GM12878 (cell line): ENCODE measurements at regions not wholly inside any gene's neighbourhood (a gene's known extent, or its start where the extent isn't known, plus 50 kb on each side); places are given as distances from the start of the nearest gene placed in this dataset.

Experiments
- BCL11A ChIP-seq: IDR thresholded peaks from 2 replicates; pipeline ENCODE4 v1.6.1; 2011; ENCODE audit warnings: low read depth, low read length
- BHLHE40 ChIP-seq, 2 experiments: fragments of 450-650 bp in 1 of 2; IDR thresholded peaks; 2 replicates each; pipeline ENCODE4 v1.6.1; 2011 to 2017; ENCODE audit warnings: low read depth in 2 of 2, borderline replicate concordance in 1 of 2, improper control_type of control experiment in 1 of 2, low read length in 1 of 2, mild to moderate bottlenecking in 1 of 2
- EED ChIP-seq: sonication (generic); IDR thresholded peaks from 2 replicates; pipeline ENCODE4 v1.6.1; 2016; ENCODE audit warnings: antibody characterized with exemption, low read depth
- GATAD2B ChIP-seq: fragments of 450-650 bp; conservative IDR thresholded peaks from 2 replicates; pipeline ENCODE4 v1.6.1; 2017; ENCODE audit warnings: low read depth, mild to moderate bottlenecking, moderate library complexity
- HSF1 ChIP-seq: fragments of 150-350 bp; IDR thresholded peaks from 2 replicates; pipeline ENCODE4 v1.6.1; 2014; ENCODE audit warnings: mild to moderate bottlenecking, low read depth, low read length
- JUNB ChIP-seq: IDR thresholded peaks from 2 replicates; pipeline ENCODE4 v1.6.1; 2016; ENCODE audit warnings: antibody characterized with exemption, mild to moderate bottlenecking
- MEF2A ChIP-seq: IDR thresholded peaks from 2 replicates; pipeline ENCODE4 v1.6.1; 2011; ENCODE audit warnings: low read depth, mild to moderate bottlenecking, low read length, moderate library complexity; ENCODE audit not compliant: insufficient read depth
- MEF2B ChIP-seq: fragments of 450-650 bp; IDR thresholded peaks from 2 replicates; pipeline ENCODE4 v1.6.1; 2018; ENCODE audit warnings: mild to moderate bottlenecking, moderate library complexity; ENCODE audit not compliant: partially characterized antibody, poor library complexity, severe bottlenecking
- NFXL1 ChIP-seq: fragments of 450-650 bp; IDR thresholded peaks from 2 replicates; pipeline ENCODE4 v1.6.1; 2017; ENCODE audit warnings: antibody characterized with exemption, mild to moderate bottlenecking, borderline replicate concordance
- NFYB ChIP-seq: IDR thresholded peaks from 2 replicates; pipeline ENCODE4 v1.6.1; 2011; ENCODE audit warnings: low read depth, mild to moderate bottlenecking, low read length, improper control_type of control experiment, moderate library complexity; ENCODE audit not compliant: insufficient read depth
- NR2F1 ChIP-seq: fragments of 450-650 bp; conservative IDR thresholded peaks from 2 replicates; pipeline ENCODE4 v1.6.1; 2017; ENCODE audit warnings: mild to moderate bottlenecking
- RCOR1 ChIP-seq: conservative IDR thresholded peaks from 2 replicates; pipeline ENCODE4 v1.6.1; 2012; ENCODE audit warnings: low read depth, low read length, improper control_type of control experiment
- SIN3A ChIP-seq: IDR thresholded peaks from 2 replicates; pipeline ENCODE4 v1.6.1; 2012; ENCODE audit warnings: low read depth, low read length, improper control_type of control experiment
- SMAD5 ChIP-seq: IDR thresholded peaks from 2 replicates; pipeline ENCODE4 v1.6.1; 2016; ENCODE audit warnings: antibody characterized with exemption, low read depth
- SRF ChIP-seq, 2 experiments: IDR thresholded peaks; 2 replicates each; pipeline ENCODE4 v1.6.1; 2011; ENCODE audit warnings: low read depth in 2 of 2, low read length in 2 of 2, mild to moderate bottlenecking in 1 of 2, moderate library complexity in 1 of 2
- TAF1 ChIP-seq: IDR thresholded peaks from 2 replicates; pipeline ENCODE4 v1.6.1; 2011; ENCODE audit warnings: mild to moderate bottlenecking, low read depth, low read length, borderline replicate concordance
- ZNF274 ChIP-seq: IDR thresholded peaks from one replicate; pipeline ENCODE4 v1.8.0; 2011; ENCODE audit not compliant: insufficient read length, insufficient read depth
- ZSCAN29 ChIP-seq: fragments of 450-650 bp; IDR thresholded peaks from 2 replicates; pipeline ENCODE4 v1.6.1; 2017; ENCODE audit warnings: mild to moderate bottlenecking, moderate library complexity
- TF ChIP-seq, protein P1 (sequence below): fragments of 450-650 bp; IDR thresholded peaks from 2 replicates; pipeline ENCODE4 v1.6.1; 2018; ENCODE audit warnings: mild to moderate bottlenecking, low read depth, moderate library complexity; ENCODE audit not compliant: partially characterized antibody
- TF ChIP-seq, protein P2 (sequence below): IDR thresholded peaks from 2 replicates; pipeline ENCODE4 v1.6.1; 2011; ENCODE audit warnings: low read depth, low read length, improper control_type of control experiment, borderline replicate concordance
- TF ChIP-seq, protein P3 (sequence below): fragments of 450-650 bp; IDR thresholded peaks from 2 replicates; pipeline ENCODE4 v1.6.1; 2017; ENCODE audit warnings: mild to moderate bottlenecking, moderate library complexity

DNA sequence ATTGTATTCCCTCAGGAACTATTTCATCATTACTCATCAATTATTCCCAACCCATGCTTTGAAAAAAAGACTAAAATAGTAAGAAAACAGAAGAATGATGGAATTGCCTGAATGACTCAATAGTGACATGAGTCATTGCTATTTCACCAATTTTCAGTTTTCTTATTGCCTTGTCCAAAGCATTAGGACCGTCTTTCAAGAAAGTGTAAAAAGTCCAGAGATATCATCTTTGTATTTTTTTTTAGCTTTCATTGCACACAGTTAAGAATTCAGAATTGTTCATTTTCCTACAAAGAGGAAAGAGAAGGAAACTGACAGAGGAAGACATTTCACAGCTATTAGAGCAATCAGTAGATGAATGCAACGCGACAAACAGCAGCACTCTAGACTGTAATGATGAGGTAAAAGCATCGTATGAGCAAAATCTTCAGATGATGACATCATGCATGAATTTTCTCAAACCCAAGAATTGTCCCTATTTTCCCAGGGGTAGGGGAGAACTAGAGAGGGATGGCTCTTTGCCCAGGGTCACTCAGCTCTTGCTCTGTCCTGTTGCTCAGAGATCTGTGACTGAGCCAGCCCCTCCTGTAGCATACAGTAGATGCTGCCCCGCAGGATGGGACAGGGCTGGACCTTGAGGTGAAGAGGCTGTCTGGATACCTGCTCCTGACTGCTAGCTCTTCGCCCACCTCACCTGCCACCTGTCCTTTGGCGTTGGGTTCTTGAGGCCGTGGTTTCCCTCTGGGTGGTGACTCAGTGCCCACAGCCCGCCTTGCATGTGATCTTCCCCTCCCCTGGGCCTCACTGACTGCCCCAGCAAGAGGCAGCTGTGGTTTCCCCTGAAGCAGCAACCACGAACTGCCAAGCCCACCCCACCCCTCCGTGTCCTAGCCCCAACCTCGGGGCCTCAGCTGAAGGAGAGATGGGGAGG is 84.8 kb downstream of the PPCDC start (continued):
- TF ChIP-seq TAF1 = no peak
- no peak for TF ChIP-seq ZNF274
- no peak for TF ChIP-seq ZSCAN29
- peak; percentile 33 for TF ChIP-seq BCL11A
- TF ChIP-seq NFXL1 = no peak
- TF ChIP-seq RCOR1 = no peak
- no peak for TF ChIP-seq HSF1
- TF ChIP-seq JUNB = peak; percentile 94
- peak; percentile 70 for TF ChIP-seq EED
- TF ChIP-seq NFYB = no peak
- no peak for TF ChIP-seq SIN3A
- TF ChIP-seq SRF (IDR thresholded peaks at IDR 0.05; ENCODE audit: low read depth in 2 of 2, low read length in 2 of 2) = no peak
- 0 out of 2 replicates have a peak, but pooled peaks have one; percentile 43 for TF ChIP-seq GATAD2B
- TF ChIP-seq MEF2A = peak; percentile 56; the same call in 1 of the 2 replicates
- TF ChIP-seq, protein P1, sequence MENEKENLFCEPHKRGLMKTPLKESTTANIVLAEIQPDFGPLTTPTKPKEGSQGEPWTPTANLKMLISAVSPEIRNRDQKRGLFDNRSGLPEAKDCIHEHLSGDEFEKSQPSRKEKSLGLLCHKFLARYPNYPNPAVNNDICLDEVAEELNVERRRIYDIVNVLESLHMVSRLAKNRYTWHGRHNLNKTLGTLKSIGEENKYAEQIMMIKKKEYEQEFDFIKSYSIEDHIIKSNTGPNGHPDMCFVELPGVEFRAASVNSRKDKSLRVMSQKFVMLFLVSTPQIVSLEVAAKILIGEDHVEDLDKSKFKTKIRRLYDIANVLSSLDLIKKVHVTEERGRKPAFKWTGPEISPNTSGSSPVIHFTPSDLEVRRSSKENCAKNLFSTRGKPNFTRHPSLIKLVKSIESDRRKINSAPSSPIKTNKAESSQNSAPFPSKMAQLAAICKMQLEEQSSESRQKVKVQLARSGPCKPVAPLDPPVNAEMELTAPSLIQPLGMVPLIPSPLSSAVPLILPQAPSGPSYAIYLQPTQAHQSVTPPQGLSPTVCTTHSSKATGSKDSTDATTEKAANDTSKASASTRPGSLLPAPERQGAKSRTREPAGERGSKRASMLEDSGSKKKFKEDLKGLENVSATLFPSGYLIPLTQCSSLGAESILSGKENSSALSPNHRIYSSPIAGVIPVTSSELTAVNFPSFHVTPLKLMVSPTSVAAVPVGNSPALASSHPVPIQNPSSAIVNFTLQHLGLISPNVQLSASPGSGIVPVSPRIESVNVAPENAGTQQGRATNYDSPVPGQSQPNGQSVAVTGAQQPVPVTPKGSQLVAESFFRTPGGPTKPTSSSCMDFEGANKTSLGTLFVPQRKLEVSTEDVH = no peak
- TF ChIP-seq SMAD5 = no peak
- TF ChIP-seq NR2F1 = peak; percentile 46; the same call in 1 of the 2 replicates
- TF ChIP-seq BHLHE40 (IDR thresholded peaks at IDR 0.05; ENCODE audit: borderline replicate concordance in 1 of 2, low read depth in 2 of 2, low read length in 1 of 2) = peak; percentile 90 to 93
- TF ChIP-seq, protein P2, sequence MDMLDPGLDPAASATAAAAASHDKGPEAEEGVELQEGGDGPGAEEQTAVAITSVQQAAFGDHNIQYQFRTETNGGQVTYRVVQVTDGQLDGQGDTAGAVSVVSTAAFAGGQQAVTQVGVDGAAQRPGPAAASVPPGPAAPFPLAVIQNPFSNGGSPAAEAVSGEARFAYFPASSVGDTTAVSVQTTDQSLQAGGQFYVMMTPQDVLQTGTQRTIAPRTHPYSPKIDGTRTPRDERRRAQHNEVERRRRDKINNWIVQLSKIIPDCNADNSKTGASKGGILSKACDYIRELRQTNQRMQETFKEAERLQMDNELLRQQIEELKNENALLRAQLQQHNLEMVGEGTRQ = no peak
- TF ChIP-seq, protein P3, sequence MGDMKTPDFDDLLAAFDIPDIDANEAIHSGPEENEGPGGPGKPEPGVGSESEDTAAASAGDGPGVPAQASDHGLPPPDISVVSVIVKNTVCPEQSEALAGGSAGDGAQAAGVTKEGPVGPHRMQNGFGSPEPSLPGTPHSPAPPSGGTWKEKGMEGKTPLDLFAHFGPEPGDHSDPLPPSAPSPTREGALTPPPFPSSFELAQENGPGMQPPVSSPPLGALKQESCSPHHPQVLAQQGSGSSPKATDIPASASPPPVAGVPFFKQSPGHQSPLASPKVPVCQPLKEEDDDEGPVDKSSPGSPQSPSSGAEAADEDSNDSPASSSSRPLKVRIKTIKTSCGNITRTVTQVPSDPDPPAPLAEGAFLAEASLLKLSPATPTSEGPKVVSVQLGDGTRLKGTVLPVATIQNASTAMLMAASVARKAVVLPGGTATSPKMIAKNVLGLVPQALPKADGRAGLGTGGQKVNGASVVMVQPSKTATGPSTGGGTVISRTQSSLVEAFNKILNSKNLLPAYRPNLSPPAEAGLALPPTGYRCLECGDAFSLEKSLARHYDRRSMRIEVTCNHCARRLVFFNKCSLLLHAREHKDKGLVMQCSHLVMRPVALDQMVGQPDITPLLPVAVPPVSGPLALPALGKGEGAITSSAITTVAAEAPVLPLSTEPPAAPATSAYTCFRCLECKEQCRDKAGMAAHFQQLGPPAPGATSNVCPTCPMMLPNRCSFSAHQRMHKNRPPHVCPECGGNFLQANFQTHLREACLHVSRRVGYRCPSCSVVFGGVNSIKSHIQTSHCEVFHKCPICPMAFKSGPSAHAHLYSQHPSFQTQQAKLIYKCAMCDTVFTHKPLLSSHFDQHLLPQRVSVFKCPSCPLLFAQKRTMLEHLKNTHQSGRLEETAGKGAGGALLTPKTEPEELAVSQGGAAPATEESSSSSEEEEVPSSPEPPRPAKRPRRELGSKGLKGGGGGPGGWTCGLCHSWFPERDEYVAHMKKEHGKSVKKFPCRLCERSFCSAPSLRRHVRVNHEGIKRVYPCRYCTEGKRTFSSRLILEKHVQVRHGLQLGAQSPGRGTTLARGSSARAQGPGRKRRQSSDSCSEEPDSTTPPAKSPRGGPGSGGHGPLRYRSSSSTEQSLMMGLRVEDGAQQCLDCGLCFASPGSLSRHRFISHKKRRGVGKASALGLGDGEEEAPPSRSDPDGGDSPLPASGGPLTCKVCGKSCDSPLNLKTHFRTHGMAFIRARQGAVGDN = peak; percentile 50; the same call in 1 of the 2 replicates
- TF ChIP-seq MEF2B = peak; percentile 55
